GM19099 (cell line): ENCODE measurements at regions not wholly inside any gene's neighbourhood (a gene's known extent, or its start where the extent isn't known, plus 50 kb on each side); places are given as distances from the start of the nearest gene placed in this dataset.

Source experiments
- POLR2A ChIP-seq: IDR thresholded peaks from 3 replicates; pipeline ENCODE4 v1.6.1; 2011; ENCODE audit warnings: low read depth; ENCODE audit not compliant: insufficient read length; ENCODE audit errors: extremely low read depth

GRCh38 chr5:165495829-165496380 is 1990.5 kb downstream of the MAT2B start:
- no peak for TF ChIP-seq POLR2A

GRCh38 chr5:165497707-165498106 is 1992.3 kb downstream of the MAT2B start:
- no peak for TF ChIP-seq POLR2A

GRCh38 chr5:165502893-165503691 is 1997.7 kb downstream of the MAT2B start:
- no peak for TF ChIP-seq POLR2A

GRCh38 chr5:165504674-165505073 is 1999.3 kb downstream of the MAT2B start:
- TF ChIP-seq POLR2A: no peak

- TF ChIP-seq POLR2A: no peak
Observed at GRCh38 chr5:165508286-165508685, 2002.9 kb downstream of the MAT2B start.

GRCh38 chr5:165508861-165509260 is 2003.4 kb downstream of the MAT2B start:
- TF ChIP-seq POLR2A: no peak

GRCh38 chr5:165521816-165522610 is 2016.6 kb downstream of the MAT2B start:
- TF ChIP-seq POLR2A: no peak

GRCh38 chr5:165525271-165525670 is 2019.9 kb downstream of the MAT2B start:
- TF ChIP-seq POLR2A: no peak

- TF ChIP-seq POLR2A: no peak
Observed at GRCh38 chr5:165526357-165526756, 2020.9 kb downstream of the MAT2B start.

GRCh38 chr5:165527577-165527976 is 2022.2 kb downstream of the MAT2B start:
- TF ChIP-seq POLR2A: no peak

- TF ChIP-seq POLR2A: no peak
Observed at GRCh38 chr5:165538065-165538464, 2032.6 kb downstream of the MAT2B start.

GRCh38 chr5:165559645-165560044 is 2054.2 kb downstream of the MAT2B start:
- no peak for TF ChIP-seq POLR2A

- no peak for TF ChIP-seq POLR2A
Observed at GRCh38 chr5:165560648-165561047, 2055.2 kb downstream of the MAT2B start.

- TF ChIP-seq POLR2A: no peak
Observed at GRCh38 chr5:165565911-165566310, 2060.5 kb downstream of the MAT2B start.

- no peak for TF ChIP-seq POLR2A
Observed at GRCh38 chr5:165569551-165569950, 2064.1 kb downstream of the MAT2B start.

GRCh38 chr5:165573445-165573844 is 2068.0 kb downstream of the MAT2B start:
- TF ChIP-seq POLR2A: no peak
